ENCODE measurements at regions not wholly inside any gene's neighbourhood (a gene's known extent, or its start where the extent isn't known, plus 50 kb on each side); places are given as distances from the start of the nearest gene placed in this dataset.

DNA sequence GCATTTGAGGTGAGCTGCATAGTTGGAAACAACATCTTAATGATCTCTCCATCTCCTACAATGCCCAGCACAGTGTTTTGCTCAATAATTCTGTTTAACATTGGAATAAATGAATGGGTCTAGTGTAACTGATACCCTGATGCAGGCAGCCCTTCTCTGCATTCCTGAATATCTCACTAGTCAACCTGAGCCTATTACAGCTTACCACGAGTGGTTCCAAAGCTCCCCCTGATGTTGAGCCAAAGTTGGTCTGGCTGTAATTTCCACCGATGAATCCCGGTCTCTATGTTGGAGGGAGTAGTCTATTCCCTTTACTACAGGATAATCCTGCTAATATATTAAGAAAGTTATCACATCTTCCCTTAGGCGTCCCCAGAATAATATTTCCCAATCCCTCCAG, 63.8 kb downstream of the ZBTB18 start:
- Mint-ChIP-seq H3K27ac (no peak overlapping the region), H3K9me3 (peaks cover 10% of the 10 kb centered on the region), H3K36me3 (no peaks in the 10 kb centered on the region), H3K27me3 (ENCODE audit: low read depth) (no peaks in the 10 kb centered on the region), H3K4me3 (no peak overlapping the region), H3K4me1 (peaks cover 12% of the 10 kb centered on the region)
- DNase-seq (ENCODE audit: low spot score) (no peak), ATAC-seq (peak; percentile 53)
- TF ChIP-seq, protein P1, sequence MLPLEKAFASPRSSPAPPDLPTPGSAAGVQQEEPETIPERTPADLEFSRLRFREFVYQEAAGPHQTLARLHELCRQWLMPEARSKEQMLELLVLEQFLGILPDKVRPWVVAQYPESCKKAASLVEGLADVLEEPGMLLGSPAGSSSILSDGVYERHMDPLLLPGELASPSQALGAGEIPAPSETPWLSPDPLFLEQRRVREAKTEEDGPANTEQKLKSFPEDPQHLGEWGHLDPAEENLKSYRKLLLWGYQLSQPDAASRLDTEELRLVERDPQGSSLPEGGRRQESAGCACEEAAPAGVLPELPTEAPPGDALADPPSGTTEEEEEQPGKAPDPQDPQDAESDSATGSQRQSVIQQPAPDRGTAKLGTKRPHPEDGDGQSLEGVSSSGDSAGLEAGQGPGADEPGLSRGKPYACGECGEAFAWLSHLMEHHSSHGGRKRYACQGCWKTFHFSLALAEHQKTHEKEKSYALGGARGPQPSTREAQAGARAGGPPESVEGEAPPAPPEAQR (CRISPR knock-in tag; IDR thresholded peaks at IDR 0.05) = no peak
- TF ChIP-seq OVOL2 (CRISPR knock-in tag; IDR thresholded peaks at IDR 0.05; ENCODE audit: borderline replicate concordance) = no peak
- TF ChIP-seq, protein P2, sequence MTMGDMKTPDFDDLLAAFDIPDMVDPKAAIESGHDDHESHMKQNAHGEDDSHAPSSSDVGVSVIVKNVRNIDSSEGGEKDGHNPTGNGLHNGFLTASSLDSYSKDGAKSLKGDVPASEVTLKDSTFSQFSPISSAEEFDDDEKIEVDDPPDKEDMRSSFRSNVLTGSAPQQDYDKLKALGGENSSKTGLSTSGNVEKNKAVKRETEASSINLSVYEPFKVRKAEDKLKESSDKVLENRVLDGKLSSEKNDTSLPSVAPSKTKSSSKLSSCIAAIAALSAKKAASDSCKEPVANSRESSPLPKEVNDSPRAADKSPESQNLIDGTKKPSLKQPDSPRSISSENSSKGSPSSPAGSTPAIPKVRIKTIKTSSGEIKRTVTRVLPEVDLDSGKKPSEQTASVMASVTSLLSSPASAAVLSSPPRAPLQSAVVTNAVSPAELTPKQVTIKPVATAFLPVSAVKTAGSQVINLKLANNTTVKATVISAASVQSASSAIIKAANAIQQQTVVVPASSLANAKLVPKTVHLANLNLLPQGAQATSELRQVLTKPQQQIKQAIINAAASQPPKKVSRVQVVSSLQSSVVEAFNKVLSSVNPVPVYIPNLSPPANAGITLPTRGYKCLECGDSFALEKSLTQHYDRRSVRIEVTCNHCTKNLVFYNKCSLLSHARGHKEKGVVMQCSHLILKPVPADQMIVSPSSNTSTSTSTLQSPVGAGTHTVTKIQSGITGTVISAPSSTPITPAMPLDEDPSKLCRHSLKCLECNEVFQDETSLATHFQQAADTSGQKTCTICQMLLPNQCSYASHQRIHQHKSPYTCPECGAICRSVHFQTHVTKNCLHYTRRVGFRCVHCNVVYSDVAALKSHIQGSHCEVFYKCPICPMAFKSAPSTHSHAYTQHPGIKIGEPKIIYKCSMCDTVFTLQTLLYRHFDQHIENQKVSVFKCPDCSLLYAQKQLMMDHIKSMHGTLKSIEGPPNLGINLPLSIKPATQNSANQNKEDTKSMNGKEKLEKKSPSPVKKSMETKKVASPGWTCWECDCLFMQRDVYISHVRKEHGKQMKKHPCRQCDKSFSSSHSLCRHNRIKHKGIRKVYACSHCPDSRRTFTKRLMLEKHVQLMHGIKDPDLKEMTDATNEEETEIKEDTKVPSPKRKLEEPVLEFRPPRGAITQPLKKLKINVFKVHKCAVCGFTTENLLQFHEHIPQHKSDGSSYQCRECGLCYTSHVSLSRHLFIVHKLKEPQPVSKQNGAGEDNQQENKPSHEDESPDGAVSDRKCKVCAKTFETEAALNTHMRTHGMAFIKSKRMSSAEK (CRISPR knock-in tag; IDR thresholded peaks at IDR 0.05; ENCODE audit: borderline replicate concordance) = no peak
- TF ChIP-seq, protein P3, sequence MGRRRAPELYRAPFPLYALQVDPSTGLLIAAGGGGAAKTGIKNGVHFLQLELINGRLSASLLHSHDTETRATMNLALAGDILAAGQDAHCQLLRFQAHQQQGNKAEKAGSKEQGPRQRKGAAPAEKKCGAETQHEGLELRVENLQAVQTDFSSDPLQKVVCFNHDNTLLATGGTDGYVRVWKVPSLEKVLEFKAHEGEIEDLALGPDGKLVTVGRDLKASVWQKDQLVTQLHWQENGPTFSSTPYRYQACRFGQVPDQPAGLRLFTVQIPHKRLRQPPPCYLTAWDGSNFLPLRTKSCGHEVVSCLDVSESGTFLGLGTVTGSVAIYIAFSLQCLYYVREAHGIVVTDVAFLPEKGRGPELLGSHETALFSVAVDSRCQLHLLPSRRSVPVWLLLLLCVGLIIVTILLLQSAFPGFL (CRISPR knock-in tag; IDR thresholded peaks at IDR 0.05; ENCODE audit: borderline replicate concordance) = no peak
- no peak for TF ChIP-seq CBFB (CRISPR knock-in tag; IDR thresholded peaks at IDR 0.05; ENCODE audit: low read depth)
- TF ChIP-seq, protein P4, sequence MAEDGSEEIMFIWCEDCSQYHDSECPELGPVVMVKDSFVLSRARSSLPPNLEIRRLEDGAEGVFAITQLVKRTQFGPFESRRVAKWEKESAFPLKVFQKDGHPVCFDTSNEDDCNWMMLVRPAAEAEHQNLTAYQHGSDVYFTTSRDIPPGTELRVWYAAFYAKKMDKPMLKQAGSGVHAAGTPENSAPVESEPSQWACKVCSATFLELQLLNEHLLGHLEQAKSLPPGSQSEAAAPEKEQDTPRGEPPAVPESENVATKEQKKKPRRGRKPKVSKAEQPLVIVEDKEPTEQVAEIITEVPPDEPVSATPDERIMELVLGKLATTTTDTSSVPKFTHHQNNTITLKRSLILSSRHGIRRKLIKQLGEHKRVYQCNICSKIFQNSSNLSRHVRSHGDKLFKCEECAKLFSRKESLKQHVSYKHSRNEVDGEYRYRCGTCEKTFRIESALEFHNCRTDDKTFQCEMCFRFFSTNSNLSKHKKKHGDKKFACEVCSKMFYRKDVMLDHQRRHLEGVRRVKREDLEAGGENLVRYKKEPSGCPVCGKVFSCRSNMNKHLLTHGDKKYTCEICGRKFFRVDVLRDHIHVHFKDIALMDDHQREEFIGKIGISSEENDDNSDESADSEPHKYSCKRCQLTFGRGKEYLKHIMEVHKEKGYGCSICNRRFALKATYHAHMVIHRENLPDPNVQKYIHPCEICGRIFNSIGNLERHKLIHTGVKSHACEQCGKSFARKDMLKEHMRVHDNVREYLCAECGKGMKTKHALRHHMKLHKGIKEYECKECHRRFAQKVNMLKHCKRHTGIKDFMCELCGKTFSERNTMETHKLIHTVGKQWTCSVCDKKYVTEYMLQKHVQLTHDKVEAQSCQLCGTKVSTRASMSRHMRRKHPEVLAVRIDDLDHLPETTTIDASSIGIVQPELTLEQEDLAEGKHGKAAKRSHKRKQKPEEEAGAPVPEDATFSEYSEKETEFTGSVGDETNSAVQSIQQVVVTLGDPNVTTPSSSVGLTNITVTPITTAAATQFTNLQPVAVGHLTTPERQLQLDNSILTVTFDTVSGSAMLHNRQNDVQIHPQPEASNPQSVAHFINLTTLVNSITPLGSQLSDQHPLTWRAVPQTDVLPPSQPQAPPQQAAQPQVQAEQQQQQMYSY (CRISPR knock-in tag; IDR thresholded peaks at IDR 0.05) = no peak
- TF ChIP-seq HMGA2 (CRISPR knock-in tag; IDR thresholded peaks at IDR 0.05) = no peak
- no peak for TF ChIP-seq JUN (CRISPR knock-in tag; IDR thresholded peaks at IDR 0.05)
- no peak for TF ChIP-seq E2F1 (CRISPR knock-in tag; IDR thresholded peaks at IDR 0.05)
- ChIA-PET POLR2A (no interaction called here), CTCF (interaction anchor here (0.6 kb wide), 1 partner anchor 83 kb away, joined by 3 read pairs; no protein-coding TSS in a partner anchor)

DNA sequence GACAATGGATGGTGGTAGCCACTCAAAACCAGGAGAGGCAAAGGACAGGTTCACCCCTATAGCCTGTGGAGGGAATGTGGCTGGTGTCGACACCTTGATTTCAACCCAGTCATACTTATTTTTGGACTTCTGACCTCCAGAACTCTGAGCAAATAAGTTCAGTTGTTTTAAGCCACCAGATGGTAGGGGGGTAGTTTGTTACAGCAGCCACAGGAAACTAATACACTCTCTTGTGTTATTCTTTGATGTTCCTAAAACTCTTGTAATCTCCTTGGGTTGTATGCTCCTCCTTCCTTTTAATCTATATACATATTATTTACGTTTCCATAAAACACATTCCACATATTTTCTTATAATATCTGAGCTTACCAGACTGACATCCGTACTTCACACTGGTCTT, 65.9 kb downstream of the ZBTB18 start:
- Mint-ChIP-seq H3K9me3 (peaks cover 10% of the 10 kb centered on the region), H3K36me3 (no peaks in the 10 kb centered on the region), H3K27me3 (ENCODE audit: low read depth) (no peaks in the 10 kb centered on the region; the same call in 1 of the 2 replicates), H3K4me1 (peaks cover 12% of the 10 kb centered on the region), H3K27ac (no peak overlapping the region), H3K4me3 (no peak overlapping the region)
- ATAC-seq = no peak
- CTCF ChIA-PET = no interaction called here
- POLR2A ChIA-PET = no interaction called here
- no peak for DNase-seq (ENCODE audit: low spot score)
- no peak for TF ChIP-seq TEAD1 (CRISPR knock-in tag; IDR thresholded peaks at IDR 0.05)
- no peak for TF ChIP-seq ZBTB21 (CRISPR knock-in tag; IDR thresholded peaks at IDR 0.05; ENCODE audit: borderline replicate concordance)
- TF ChIP-seq, protein P5, sequence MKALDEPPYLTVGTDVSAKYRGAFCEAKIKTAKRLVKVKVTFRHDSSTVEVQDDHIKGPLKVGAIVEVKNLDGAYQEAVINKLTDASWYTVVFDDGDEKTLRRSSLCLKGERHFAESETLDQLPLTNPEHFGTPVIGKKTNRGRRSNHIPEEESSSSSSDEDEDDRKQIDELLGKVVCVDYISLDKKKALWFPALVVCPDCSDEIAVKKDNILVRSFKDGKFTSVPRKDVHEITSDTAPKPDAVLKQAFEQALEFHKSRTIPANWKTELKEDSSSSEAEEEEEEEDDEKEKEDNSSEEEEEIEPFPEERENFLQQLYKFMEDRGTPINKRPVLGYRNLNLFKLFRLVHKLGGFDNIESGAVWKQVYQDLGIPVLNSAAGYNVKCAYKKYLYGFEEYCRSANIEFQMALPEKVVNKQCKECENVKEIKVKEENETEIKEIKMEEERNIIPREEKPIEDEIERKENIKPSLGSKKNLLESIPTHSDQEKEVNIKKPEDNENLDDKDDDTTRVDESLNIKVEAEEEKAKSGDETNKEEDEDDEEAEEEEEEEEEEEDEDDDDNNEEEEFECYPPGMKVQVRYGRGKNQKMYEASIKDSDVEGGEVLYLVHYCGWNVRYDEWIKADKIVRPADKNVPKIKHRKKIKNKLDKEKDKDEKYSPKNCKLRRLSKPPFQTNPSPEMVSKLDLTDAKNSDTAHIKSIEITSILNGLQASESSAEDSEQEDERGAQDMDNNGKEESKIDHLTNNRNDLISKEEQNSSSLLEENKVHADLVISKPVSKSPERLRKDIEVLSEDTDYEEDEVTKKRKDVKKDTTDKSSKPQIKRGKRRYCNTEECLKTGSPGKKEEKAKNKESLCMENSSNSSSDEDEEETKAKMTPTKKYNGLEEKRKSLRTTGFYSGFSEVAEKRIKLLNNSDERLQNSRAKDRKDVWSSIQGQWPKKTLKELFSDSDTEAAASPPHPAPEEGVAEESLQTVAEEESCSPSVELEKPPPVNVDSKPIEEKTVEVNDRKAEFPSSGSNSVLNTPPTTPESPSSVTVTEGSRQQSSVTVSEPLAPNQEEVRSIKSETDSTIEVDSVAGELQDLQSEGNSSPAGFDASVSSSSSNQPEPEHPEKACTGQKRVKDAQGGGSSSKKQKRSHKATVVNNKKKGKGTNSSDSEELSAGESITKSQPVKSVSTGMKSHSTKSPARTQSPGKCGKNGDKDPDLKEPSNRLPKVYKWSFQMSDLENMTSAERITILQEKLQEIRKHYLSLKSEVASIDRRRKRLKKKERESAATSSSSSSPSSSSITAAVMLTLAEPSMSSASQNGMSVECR (CRISPR knock-in tag; IDR thresholded peaks at IDR 0.05; ENCODE audit: borderline replicate concordance) = no peak
- TF ChIP-seq ZNF416 (CRISPR knock-in tag; IDR thresholded peaks at IDR 0.05) = no peak
- TF ChIP-seq SMAD4 (CRISPR knock-in tag; IDR thresholded peaks at IDR 0.05) = no peak
- TF ChIP-seq IRF2 (CRISPR knock-in tag; IDR thresholded peaks at IDR 0.05; ENCODE audit: borderline replicate concordance, low read depth) = no peak
- no peak for TF ChIP-seq SOX15 (CRISPR knock-in tag; IDR thresholded peaks at IDR 0.05)
- TF ChIP-seq, protein P6, sequence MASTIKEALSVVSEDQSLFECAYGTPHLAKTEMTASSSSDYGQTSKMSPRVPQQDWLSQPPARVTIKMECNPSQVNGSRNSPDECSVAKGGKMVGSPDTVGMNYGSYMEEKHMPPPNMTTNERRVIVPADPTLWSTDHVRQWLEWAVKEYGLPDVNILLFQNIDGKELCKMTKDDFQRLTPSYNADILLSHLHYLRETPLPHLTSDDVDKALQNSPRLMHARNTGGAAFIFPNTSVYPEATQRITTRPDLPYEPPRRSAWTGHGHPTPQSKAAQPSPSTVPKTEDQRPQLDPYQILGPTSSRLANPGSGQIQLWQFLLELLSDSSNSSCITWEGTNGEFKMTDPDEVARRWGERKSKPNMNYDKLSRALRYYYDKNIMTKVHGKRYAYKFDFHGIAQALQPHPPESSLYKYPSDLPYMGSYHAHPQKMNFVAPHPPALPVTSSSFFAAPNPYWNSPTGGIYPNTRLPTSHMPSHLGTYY (CRISPR knock-in tag; IDR thresholded peaks at IDR 0.05) = no peak
- no peak for TF ChIP-seq EMX1 (CRISPR knock-in tag; IDR thresholded peaks at IDR 0.05)
